Ramos (cell line): ENCODE measurements at regions not wholly inside any gene's neighbourhood (a gene's known extent, or its start where the extent isn't known, plus 50 kb on each side); places are given as distances from the start of the nearest gene placed in this dataset.
"Not testable (repeated sequence)": the region's sequence is repeated elsewhere in the genome, so short reads cannot be mapped to it uniquely, and the experiment has no call there.

ENCODE experiments used
- in situ Hi-C: fragments of 300-500 bp; cut with MboI; formaldehyde crosslinking; loops from one replicate; pipeline ENCODE4 v1.14.3; 2022; ENCODE audit warnings: low sequenced_read_pairs; ENCODE audit not compliant: unreplicated experiment

DNA sequence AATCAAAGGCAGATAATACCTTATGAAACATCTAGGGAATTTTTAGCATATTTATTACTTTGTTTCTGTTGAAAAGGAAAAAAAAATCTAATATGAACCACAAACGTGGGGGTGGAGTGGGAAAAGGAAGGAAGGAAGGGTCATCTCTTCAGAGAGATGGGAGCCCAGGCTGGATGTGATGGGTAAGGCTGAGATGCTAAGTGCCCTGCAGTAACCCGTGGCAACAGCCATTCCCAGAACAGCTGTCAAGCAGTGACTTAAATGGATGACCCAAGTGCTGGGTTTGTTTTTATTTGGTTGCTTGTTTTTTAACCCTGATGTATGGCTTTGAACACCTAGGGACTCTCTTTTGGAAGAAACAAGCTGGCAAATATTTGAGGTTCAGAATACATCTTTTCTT, 50.7 kb upstream of the KLF7 start:
- in situ Hi-C loops, result no loop called here

DNA sequence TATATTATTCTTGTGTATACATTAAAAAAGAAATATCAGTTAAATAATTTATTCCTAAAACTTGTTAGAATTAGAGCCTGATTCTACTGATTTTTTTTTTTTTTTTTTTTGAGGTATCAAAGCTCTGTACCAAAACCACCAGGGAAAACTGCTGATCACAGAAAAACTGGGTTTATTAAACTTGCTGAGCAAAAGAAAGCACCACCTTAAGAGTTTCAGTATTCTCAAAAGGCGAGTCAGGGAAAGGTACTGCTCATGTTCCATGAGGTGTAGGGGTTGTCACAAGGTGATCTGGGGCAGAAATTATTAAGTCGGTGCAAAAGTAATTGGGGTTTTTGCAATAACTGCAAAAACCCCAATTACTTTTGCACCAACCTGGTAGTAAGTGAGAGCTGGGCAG, 51.7 kb upstream of the KLF7 start:
- in situ Hi-C loops, result no loop called here

DNA sequence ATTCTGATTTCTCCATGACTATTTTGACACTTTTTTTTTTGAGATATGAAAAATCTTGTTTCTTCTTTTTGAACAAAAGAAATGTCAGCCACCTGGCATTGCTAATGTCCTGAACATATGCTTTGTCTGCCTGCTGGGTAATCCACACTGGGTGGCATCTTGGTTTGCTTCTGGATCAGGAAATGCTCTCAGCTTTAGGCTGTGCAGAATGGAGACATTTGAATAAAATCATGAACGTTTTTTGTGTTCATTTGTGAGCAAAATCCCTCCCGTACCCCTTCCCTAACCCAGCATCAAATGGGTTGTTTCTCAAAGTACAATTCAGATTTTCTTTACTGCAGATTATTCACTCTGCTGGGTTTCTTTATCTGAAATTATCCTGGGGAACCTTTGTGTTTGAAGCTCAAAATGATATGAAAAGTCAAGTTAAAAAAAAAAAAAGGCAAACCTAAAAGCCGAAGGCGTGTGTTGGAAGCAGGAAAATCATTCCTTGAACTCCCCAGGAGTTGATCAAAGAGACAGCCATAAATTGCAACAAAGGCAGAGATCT, 53.4 kb upstream of the KLF7 start:
- in situ Hi-C loops, result no loop called here

DNA sequence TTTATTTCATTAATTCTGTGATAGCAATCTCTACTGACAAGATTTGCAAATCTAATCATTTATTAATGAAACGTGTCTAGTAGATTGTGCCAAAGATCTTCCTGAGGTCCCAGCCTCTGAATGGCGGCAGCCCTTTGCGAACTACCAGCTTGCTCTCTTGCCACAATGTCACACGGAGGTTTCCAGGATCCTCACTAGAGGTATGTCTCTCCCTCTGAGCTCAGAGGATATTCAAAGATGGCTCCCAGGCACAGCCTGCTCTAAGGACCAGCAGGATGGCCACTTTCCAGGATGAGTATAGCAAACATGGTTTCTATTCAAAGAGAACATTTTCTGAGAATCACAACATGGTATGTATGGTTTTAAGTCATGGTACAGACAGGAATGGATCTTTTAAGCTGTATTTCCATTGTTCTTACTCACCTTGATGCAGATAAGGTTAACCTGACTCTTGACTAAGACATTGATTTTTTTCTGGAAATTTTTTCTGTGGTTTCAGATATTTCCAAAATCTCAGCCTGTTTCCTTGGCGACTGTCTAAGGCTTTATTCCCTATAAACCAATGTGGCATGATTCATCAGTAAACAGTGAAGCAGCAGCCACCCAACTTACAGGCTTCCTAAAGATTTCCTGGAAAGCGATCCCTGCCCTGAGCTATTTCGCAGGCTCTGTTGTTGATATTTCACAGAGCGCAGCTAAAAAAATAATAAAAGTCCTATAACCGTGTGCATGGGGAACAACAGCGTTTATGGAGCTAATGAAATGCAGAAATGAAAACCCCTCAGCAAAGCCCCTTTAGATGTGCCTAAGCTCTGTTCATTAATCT, 54.1 kb upstream of the KLF7 start:
- in situ Hi-C loops, result no loop called here

DNA sequence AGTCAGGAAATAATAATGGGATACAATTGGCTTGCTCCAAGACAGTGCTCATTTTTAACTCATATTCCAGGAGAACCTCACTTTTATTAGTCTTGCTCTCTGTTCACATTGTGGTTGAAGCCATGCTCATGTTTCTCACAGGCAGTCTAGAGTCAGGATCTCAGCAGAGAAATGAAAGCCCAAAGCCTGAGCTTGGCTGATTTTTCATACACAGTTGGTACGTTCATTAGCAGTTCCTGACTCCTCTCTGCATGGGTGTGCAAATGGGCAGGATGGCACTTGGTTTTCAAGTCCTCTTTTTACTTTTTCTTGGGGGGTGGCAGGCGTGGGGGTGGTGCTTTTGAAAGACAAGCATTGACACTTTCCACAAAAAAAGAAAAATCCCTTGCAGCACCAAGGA, 56.0 kb upstream of the KLF7 start:
- in situ Hi-C loops, result no loop called here

DNA sequence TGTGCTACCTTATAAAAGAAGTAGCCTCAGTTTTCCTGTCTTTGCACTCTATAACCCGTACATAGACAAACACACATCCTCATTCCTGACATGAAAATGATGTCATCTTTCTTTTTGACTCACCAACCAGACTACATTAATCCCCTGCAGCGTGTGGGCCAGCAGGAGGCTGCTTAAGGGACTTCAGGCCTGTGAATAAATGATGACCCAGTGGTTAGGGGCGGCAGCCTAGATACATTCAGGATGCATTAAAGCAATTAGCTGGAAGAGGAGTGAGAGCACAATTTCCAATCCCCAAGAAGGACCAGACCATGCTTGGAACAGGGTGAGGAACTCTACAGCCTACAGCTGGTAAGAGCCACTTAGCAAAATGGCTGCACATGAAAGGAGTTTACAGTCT, 57.3 kb upstream of the KLF7 start:
- in situ Hi-C loops, result no loop called here

DNA sequence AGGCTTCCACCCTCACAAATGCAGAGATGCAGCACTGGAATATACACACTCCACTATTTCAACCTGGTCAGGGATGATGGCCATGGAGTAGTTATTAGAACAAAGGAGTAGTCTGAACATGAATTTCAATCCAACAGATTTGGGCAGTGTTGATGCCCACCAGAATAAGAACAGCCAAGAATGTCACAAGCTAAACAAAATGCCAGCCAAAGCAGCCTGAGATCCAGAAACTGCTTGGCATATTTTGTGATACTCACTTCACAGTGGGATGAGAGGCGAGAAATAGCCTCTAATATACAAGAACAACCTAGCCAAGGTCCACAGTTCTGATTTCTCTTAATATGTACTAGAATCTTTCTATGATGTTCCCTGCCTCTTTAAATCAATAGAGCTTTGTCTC, 58.6 kb upstream of the KLF7 start:
- in situ Hi-C loops, result no loop called here

DNA sequence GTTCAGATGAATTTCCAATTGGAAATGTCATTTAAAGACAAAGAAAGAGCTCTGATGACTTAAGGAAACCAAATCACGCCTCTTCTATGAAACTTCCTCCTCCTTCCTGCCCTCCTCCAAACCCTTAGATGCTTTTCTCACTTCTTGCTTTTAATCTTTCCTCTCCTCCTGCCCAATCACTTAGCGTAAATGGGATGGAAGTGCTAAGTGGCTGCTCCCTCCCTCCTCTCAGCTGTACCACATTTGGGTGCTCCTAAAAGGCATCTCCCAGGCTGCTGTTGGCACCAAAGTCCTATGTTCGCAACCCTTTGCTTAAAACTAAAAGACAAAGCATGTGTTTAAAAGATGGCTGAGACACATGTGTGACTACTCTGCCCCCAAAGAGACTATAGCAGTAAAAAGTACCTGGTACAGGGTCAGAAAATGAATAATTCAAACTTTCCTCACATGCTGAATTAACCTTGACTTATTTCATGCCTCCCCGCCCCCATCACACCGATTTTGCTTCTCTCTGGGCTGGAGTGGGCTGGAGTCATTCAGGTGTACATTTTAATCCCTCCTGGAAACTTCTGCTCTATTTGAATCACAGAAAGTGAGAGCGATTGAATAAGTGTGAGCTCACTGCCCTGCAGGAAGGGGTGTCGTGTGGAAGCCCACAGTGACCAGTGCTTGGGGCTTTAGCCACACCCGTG, 59.2 kb upstream of the KLF7 start:
- in situ Hi-C loops, result no loop called here

DNA sequence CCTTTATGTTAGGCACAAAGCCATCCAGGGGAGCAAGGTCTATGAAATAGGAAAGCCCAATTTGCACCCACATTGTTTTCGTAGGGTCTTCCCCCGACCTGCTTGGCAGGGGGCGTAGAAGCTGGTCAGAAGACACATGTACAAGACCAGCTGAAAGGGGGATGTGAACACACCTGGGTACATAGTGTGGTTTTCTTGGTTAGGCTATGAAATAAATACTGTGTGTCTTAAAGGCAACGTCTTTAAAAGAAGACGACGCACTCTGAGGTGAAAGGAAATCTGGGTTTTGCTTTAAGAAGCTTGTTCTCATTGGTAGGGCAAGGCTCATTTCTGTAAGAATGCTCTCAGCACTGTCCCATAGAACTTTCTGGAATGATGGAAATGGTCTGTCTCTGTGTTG, 60.0 kb upstream of the KLF7 start:
- in situ Hi-C loops, result no loop called here

DNA sequence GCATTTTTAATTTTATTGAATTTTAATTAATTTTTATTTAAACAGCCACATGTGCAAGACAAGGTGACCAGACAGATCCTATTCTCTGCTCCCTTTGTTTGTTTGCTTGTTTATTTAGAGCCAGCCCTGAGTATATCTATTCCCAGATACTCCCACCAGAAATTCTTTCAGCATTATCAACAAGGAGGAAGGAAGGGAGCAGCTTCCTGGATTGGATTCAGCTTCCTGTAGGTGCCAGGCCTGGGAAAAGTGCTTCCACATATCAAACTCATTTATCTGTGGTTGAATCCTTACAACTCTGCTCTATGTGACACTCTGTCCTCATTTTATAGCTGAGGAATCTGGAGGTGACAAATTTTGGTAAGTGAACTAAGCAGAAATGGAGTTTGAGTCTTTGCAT, 60.5 kb upstream of the KLF7 start:
- in situ Hi-C loops, result no loop called here

DNA sequence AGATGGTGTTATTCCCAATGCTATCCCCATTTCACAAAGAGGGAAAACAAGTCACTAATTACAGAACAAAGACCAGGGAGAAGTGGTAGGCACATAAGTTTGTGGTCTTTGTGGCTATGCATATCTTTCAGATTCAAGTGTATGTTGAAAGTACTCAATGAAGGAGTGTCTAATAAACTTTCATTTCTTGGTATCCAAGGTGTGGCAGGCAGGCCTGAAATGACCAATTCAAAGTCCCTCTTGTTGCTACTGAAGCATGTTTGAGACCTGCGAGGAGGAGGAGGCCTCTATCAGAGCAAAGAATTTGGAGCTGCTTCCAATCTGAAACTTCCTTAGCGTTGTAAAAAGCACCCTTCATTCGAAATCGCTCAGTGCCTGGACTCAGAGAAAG, 60.9 kb upstream of the KLF7 start:
- in situ Hi-C loops, result no loop called here

DNA sequence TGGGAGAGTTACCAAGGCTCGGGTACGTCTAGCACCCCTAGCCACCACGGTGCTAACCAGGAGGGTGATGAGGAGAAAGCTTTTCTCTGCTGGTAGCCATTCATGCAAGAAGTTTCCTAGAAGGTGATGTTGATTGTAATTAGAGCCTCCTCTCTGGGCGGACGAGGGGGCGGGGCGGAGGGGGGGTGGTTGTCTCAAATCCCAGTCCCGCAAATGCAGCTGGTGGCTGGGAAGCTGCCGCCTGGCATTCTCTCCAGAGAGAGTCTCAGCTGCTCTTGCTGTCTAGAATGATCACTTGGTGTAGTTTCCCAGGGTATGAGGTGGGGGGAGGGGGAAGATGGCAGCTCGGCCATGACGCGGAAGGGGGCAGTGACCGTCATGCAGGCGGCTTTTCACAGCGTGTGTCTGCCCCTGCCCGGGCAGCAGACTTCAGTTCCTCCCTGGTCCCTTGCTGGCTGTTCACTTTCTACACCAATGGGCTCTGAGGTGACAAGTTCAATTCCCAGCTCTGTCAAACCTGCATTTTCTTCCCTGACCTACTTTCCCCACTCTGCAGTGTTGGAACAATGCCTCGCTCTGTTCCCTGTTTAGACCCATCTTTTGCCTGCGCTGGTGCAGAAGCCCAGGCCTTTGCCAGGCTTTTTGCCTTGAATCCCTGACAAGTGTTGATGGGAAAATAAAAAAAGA, 61.5 kb upstream of the KLF7 start:
- in situ Hi-C loops, result no loop called here

DNA sequence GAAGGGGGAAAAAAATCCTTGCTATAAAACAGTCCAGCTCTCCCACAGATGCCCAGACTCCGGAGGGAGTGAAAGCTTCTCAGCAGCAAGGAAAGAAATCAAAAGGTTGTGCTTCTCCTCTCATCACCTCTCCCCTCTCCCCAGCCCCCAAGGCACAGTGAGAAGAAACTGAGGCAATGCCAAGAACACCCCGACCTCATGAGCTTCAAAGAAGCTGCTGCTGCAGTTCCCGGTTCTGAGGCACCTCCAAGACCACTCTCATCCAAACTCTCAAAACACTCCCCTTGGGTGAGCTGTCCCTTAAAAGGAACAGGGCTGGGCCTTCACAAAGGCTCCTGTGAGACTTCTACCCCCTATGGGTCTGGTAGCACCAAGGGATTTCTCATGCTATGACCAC, 62.0 kb upstream of the KLF7 start:
- in situ Hi-C loops, result no loop called here

DNA sequence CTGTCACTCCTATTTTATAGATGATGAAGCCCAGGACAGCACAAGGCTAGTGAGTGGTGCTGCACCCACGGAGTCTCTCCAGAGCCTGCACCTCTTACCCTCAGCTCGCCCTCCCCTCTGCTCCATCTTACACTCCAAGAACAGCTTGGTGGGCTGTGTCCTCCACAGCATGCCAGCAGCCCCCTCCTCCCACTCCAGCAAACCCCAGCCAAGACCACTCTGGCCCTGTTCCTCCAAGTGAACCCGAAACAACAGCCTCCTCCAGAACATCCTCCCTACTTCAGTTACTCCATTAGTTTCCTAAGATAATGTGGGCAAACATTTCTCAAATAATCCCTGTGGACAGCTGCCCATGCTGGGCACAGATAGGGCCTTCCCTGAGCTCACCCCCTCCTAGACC, 62.7 kb upstream of the KLF7 start:
- in situ Hi-C loops, result no loop called here

DNA sequence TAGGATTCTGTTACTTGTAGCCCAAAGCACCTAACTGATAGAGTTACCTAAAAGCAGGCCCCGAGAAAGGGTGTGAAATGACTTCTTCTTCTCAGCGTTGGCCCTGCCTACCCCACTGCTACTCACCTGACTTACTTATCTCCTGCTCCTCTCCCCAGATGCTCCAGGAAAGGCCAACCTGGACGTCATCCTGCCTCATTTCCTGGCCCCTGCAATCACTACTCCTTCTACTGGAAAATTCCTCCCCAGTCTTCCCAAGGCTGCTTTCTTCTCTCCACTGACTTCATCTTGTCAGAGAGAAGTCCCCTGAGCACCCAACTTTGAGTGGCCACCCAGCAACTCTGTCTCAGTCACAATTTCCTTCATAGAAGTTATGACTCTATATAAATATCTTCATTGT, 63.4 kb upstream of the KLF7 start:
- in situ Hi-C loops, result no loop called here

DNA sequence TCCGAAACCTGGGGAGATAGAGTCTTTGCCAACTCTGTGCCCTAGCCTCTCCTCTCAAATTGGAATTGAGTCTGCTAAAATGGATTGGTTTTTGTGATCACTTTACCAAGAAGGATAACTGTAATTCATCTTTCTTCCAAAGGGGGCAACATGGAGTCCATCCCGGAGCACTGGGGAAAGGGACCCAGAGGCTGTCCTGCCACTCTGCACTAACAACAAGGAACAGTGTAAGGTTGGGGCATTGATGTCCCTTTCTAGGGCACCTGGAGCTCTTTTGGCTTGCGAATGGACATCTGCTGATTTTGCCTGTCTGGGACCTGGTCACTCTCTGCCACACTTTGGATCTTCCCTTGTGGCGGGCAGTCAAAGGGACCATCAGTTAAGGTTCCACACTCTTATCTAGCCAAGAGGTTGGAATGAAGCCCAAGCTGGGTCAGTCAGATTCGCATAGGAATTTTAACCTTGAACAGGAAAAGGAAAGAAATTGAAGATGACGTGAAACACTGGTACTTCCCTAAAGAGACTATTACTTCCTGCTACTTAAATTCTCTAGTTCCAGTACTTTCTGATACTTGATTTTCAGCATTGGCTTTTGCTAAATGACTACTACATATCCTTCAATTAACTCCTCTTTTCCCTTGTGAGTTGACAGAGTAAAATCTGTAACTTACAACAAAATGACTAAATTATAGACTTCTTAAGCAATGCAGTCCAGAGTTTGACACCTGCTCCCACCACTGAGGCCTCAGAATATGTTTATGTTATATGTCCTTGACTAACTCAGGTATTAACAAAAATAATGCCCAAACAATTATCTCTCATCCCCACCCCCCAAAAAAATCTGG, 64.7 kb upstream of the KLF7 start:
- in situ Hi-C loops, result no loop called here

DNA sequence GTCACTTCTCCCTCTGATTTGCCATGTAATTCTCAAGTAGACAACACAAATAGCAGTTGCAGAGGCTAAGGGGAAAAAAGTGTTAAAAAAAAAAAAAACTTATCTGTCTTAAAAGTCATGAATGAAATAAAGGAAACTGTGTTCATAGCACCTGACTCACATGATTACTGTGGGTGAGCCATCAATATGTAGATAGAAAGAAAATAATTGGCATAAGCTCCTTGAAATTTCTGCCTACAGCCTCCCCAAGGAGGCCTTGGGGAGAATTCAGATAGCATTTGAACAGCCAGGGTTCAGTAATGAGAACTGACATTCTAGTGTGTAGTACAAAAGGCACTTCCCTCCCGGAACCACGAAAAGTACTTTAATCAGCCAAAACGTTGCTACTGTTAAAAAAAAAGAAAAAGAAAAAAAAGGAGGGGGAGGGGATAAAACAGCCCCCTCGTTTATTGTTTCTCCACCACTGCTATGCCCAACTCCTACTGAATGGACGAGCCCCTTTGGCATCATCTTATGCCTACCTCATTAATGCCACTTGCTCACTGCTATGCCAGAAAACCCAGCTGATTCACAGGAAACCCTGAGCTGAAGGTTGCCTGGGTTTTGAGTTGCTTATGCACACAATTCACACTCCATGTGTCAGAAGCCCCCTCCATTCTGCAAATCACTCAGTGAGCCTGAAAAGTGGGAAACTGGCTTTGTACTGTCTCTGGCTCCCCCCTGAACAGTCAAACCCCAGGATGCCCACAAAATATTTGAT, 65.5 kb upstream of the KLF7 start:
- in situ Hi-C loops, result no loop called here

DNA sequence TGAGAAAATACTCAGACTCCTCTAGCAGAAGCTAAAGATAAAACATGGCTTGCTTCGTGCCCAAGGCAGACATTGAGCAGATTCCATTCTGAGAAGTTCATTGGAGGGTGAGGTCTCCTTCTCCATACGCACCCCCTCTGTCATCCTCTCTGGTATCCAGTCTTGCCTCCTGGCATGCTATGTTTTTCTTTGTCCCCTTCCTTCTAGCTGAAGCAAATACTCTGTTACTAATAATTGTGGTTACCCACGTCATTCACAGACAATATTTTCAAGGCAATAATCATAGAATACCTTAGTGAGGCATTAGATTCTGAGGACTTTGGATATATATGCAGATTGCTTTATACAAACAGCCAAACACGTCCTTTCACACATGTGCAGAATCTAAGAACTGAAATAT, 66.2 kb upstream of the KLF7 start:
- in situ Hi-C loops, result no loop called here

DNA sequence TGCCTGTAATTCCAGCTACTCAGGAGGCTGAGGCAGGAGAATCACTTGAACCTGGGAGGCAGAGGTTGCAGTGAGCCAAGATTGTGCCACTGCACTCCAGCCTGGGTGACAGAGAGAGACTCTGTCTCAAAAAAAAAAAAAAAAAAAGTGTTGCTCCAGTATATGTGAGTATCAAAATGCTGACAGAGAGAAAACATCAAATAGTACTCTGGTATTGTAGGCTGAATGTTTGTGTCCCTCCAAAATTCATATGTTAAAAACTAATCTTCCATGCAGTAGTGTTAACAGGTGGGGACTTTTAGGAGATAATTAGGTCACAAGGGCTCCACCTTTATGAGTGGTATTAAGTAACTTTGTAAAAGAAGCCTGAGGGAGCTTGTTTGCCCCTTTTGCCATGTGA, 67.4 kb upstream of the KLF7 start:
- in situ Hi-C loops, result not testable (repeated sequence)

DNA sequence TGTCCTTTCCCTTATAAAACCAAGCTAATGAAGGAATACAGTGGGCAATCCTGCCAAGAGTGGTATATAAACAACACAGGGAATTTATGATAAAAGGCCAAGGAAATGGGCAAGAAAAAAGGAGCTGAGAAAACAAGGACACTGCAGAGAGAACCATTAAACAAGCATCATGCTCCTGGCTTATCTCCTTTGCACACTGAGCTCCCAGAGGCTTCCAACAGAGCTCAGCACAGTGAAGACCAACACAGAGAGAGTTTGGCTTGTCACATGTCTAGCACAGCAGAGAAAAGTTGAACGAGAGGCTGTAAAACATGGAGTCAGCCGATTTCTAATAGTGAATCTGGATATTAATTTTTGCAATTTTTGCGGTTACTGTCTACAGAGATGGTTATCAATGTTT, 68.0 kb upstream of the KLF7 start:
- in situ Hi-C loops, result no loop called here
